GM12878 (cell line): ENCODE measurements at regions not wholly inside any gene's neighbourhood (a gene's known extent, or its start where the extent isn't known, plus 50 kb on each side); places are given as distances from the start of the nearest gene placed in this dataset.

Experiments
- CBX5 ChIP-seq: sonication (generic); IDR thresholded peaks from 2 replicates; pipeline ENCODE4 v1.6.1; 2016; ENCODE audit warnings: low read depth, moderate library complexity, mild to moderate bottlenecking, inconsistent platforms
- EGR1 ChIP-seq, 2 experiments: IDR thresholded peaks; 1 replicate in 1 of 2; 2 replicates in 1 of 2; pipeline ENCODE4 v1.6.1; 2011 to 2012; ENCODE audit warnings: low read depth in 2 of 2, low read length in 2 of 2, borderline replicate concordance in 1 of 2, mild to moderate bottlenecking in 1 of 2, moderate library complexity in 1 of 2
- KAT2A ChIP-seq: conservative IDR thresholded peaks from 2 replicates; pipeline ENCODE4 v1.6.1; 2011; ENCODE audit warnings: low read depth, low read length; ENCODE audit not compliant: control insufficient read depth
- MTA2 ChIP-seq: fragments of 450-650 bp; IDR thresholded peaks from 2 replicates; pipeline ENCODE4 v1.6.1; 2016; ENCODE audit warnings: low read depth, mild to moderate bottlenecking, moderate library complexity
- MYB ChIP-seq: fragments of 150-350 bp; IDR thresholded peaks from 2 replicates; pipeline ENCODE4 v1.6.1; 2014; ENCODE audit warnings: mild to moderate bottlenecking, low read depth, low read length, borderline replicate concordance
- NBN ChIP-seq: fragments of 450-650 bp; IDR thresholded peaks from 2 replicates; pipeline ENCODE4 v1.6.1; 2016
- NFYB ChIP-seq: IDR thresholded peaks from 2 replicates; pipeline ENCODE4 v1.6.1; 2011; ENCODE audit warnings: low read depth, mild to moderate bottlenecking, low read length, improper control_type of control experiment, moderate library complexity; ENCODE audit not compliant: insufficient read depth
- NR2C2 ChIP-seq: IDR thresholded peaks from 2 replicates; pipeline ENCODE4 v1.6.1; 2011; ENCODE audit warnings: borderline replicate concordance, low read depth; ENCODE audit not compliant: control insufficient read depth, insufficient read length
- PAX5 ChIP-seq: IDR thresholded peaks from 2 replicates; pipeline ENCODE4 v1.6.1; 2011; ENCODE audit warnings: low read depth, low read length, borderline replicate concordance
- RCOR1 ChIP-seq: conservative IDR thresholded peaks from 2 replicates; pipeline ENCODE4 v1.6.1; 2012; ENCODE audit warnings: low read depth, low read length, improper control_type of control experiment
- STAT1 ChIP-seq: fragments of 450-650 bp; conservative IDR thresholded peaks from 2 replicates; pipeline ENCODE4 v1.6.1; 2014; ENCODE audit warnings: antibody characterized with exemption, mild to moderate bottlenecking
- WRNIP1 ChIP-seq: IDR thresholded peaks from 2 replicates; pipeline ENCODE4 v1.6.1; 2011; ENCODE audit warnings: low read depth, low read length, improper control_type of control experiment, borderline replicate concordance
- ZNF207 ChIP-seq: fragments of 450-650 bp; IDR thresholded peaks from 2 replicates; pipeline ENCODE4 v1.6.1; 2014; ENCODE audit warnings: antibody characterized with exemption, mild to moderate bottlenecking, borderline replicate concordance
- ZNF384 ChIP-seq: IDR thresholded peaks from 2 replicates; pipeline ENCODE4 v1.6.1; 2012; ENCODE audit warnings: low read depth, mild to moderate bottlenecking, low read length, improper control_type of control experiment, borderline replicate concordance
- ZNF622 ChIP-seq: fragments of 450-650 bp; IDR thresholded peaks from 2 replicates; pipeline ENCODE4 v1.6.1; 2017; ENCODE audit warnings: mild to moderate bottlenecking, inconsistent platforms
- TF ChIP-seq, protein P1 (sequence below): fragments of 450-650 bp; IDR thresholded peaks from 2 replicates; pipeline ENCODE4 v1.6.1; 2017; ENCODE audit warnings: borderline replicate concordance
- TF ChIP-seq, protein P2 (sequence below): fragments of 450-650 bp; IDR thresholded peaks from 2 replicates; pipeline ENCODE4 v1.6.1; 2017; ENCODE audit warnings: low read depth, mild to moderate bottlenecking, moderate library complexity
- TF ChIP-seq, protein P3 (sequence below): fragments of 450-650 bp; conservative IDR thresholded peaks from 2 replicates; pipeline ENCODE4 v1.6.1; 2017; ENCODE audit warnings: mild to moderate bottlenecking, moderate library complexity
- TF ChIP-seq, protein P4 (sequence below): fragments of 450-650 bp; IDR thresholded peaks from 2 replicates; pipeline ENCODE4 v1.6.1; 2017; ENCODE audit warnings: mild to moderate bottlenecking, low read depth, inconsistent platforms; ENCODE audit not compliant: poor library complexity, severe bottlenecking
- TF ChIP-seq, protein P5 (sequence below): fragments of 450-650 bp; formaldehyde crosslinking; IDR thresholded peaks from 2 replicates; pipeline ENCODE4 v1.4.0; 2022; ENCODE audit warnings: mild to moderate bottlenecking, moderate library complexity

DNA sequence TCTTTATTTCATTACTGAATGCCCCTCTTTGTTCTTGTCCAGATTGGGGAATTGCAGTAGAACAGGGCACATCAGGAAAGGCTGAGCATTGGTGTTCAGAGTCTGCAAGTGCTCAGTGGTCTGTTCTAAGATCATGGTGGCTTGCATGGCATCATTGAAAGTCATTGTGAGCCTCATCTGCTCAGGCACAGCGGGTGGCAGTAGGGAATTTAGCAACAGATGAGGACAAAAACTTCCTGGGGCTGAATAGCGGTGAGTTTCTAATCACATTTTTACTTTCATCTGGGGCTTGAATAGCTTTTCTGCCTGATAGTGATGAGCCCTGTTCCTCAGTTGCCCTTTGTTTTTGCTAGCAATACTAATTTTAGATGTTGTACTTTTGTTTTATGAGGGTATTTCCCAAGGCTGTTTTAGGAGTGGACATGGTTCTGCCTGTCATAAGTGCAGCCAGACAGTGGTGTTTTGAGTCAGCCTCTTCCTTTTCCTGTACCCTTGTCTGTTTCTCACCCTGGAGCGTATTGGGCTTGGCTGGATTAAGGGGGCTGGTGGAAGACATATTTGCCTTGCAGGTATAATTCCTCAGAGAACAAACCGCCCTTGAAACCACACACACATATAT lies 127.2 kb upstream of the IL12A start (continued):
- TF ChIP-seq, protein P1, sequence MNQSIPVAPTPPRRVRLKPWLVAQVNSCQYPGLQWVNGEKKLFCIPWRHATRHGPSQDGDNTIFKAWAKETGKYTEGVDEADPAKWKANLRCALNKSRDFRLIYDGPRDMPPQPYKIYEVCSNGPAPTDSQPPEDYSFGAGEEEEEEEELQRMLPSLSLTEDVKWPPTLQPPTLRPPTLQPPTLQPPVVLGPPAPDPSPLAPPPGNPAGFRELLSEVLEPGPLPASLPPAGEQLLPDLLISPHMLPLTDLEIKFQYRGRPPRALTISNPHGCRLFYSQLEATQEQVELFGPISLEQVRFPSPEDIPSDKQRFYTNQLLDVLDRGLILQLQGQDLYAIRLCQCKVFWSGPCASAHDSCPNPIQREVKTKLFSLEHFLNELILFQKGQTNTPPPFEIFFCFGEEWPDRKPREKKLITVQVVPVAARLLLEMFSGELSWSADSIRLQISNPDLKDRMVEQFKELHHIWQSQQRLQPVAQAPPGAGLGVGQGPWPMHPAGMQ: no peak
- TF ChIP-seq CBX5 (no peak), EGR1 (IDR thresholded peaks at IDR 0.05; ENCODE audit: borderline replicate concordance in 1 of 2, low read depth in 2 of 2, low read length in 2 of 2) (no peak), ZNF622 (no peak), STAT1 (no peak), WRNIP1 (no peak), RCOR1 (no peak), PAX5 (peak; percentile 59; the same call in 1 of the 2 replicates), NFYB (no peak), ZNF207 (no peak), MTA2 (peak; percentile 50; the same call in 1 of the 2 replicates), MYB (no peak), KAT2A (no peak), NBN (no peak), NR2C2 (no peak), ZNF384 (no peak)
- TF ChIP-seq, protein P2, sequence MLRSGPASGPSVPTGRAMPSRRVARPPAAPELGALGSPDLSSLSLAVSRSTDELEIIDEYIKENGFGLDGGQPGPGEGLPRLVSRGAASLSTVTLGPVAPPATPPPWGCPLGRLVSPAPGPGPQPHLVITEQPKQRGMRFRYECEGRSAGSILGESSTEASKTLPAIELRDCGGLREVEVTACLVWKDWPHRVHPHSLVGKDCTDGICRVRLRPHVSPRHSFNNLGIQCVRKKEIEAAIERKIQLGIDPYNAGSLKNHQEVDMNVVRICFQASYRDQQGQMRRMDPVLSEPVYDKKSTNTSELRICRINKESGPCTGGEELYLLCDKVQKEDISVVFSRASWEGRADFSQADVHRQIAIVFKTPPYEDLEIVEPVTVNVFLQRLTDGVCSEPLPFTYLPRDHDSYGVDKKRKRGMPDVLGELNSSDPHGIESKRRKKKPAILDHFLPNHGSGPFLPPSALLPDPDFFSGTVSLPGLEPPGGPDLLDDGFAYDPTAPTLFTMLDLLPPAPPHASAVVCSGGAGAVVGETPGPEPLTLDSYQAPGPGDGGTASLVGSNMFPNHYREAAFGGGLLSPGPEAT: peak; percentile 49; the same call in 1 of the 2 replicates
- TF ChIP-seq, protein P3, sequence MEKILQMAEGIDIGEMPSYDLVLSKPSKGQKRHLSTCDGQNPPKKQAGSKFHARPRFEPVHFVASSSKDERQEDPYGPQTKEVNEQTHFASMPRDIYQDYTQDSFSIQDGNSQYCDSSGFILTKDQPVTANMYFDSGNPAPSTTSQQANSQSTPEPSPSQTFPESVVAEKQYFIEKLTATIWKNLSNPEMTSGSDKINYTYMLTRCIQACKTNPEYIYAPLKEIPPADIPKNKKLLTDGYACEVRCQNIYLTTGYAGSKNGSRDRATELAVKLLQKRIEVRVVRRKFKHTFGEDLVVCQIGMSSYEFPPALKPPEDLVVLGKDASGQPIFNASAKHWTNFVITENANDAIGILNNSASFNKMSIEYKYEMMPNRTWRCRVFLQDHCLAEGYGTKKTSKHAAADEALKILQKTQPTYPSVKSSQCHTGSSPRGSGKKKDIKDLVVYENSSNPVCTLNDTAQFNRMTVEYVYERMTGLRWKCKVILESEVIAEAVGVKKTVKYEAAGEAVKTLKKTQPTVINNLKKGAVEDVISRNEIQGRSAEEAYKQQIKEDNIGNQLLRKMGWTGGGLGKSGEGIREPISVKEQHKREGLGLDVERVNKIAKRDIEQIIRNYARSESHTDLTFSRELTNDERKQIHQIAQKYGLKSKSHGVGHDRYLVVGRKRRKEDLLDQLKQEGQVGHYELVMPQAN: no peak
- TF ChIP-seq, protein P4, sequence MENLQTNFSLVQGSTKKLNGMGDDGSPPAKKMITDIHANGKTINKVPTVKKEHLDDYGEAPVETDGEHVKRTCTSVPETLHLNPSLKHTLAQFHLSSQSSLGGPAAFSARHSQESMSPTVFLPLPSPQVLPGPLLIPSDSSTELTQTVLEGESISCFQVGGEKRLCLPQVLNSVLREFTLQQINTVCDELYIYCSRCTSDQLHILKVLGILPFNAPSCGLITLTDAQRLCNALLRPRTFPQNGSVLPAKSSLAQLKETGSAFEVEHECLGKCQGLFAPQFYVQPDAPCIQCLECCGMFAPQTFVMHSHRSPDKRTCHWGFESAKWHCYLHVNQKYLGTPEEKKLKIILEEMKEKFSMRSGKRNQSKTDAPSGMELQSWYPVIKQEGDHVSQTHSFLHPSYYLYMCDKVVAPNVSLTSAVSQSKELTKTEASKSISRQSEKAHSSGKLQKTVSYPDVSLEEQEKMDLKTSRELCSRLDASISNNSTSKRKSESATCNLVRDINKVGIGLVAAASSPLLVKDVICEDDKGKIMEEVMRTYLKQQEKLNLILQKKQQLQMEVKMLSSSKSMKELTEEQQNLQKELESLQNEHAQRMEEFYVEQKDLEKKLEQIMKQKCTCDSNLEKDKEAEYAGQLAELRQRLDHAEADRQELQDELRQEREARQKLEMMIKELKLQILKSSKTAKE: peak; percentile 84
- TF ChIP-seq, protein P5, sequence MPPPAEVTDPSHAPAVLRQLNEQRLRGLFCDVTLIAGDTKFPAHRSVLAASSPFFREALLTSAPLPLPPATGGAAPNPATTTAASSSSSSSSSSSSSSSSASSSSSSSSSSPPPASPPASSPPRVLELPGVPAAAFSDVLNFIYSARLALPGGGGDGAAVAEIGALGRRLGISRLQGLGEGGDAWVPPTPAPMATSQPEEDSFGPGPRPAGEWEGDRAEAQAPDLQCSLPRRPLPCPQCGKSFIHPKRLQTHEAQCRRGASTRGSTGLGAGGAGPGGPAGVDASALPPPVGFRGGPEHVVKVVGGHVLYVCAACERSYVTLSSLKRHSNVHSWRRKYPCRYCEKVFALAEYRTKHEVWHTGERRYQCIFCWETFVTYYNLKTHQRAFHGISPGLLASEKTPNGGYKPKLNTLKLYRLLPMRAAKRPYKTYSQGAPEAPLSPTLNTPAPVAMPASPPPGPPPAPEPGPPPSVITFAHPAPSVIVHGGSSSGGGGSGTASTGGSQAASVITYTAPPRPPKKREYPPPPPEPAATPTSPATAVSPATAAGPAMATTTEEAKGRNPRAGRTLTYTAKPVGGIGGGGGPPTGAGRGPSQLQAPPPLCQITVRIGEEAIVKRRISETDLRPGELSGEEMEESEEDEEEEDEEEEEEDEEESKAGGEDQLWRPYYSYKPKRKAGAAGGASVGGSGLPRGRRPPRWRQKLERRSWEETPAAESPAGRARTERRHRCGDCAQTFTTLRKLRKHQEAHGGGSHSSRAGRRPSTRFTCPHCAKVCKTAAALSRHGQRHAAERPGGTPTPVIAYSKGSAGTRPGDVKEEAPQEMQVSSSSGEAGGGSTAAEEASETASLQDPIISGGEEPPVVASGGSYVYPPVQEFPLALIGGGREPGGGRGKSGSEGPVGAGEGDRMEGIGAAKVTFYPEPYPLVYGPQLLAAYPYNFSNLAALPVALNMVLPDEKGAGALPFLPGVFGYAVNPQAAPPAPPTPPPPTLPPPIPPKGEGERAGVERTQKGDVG (CRISPR knock-in tag): no peak
